KBM-7 (cell line): ENCODE measurements at regions not wholly inside any gene's neighbourhood (a gene's known extent, or its start where the extent isn't known, plus 50 kb on each side); places are given as distances from the start of the nearest gene placed in this dataset.
A peak's percentile ranks its signal among the peaks of the same experiment; 100 is the strongest.

Experiments
- DNase-seq: peaks from one replicate; pipeline ENCODE4 v3.0.0-alpha.2; 2015
- in situ Hi-C: fragments of 300-500 bp; cut with MboI; formaldehyde crosslinking; loops from 2 replicates; pipeline ENCODE4 v1.14.3; 2020; ENCODE audit warnings: low sequenced_read_pairs, low pct_unique_long_range_greater_than_20kb, mixed read lengths

DNA sequence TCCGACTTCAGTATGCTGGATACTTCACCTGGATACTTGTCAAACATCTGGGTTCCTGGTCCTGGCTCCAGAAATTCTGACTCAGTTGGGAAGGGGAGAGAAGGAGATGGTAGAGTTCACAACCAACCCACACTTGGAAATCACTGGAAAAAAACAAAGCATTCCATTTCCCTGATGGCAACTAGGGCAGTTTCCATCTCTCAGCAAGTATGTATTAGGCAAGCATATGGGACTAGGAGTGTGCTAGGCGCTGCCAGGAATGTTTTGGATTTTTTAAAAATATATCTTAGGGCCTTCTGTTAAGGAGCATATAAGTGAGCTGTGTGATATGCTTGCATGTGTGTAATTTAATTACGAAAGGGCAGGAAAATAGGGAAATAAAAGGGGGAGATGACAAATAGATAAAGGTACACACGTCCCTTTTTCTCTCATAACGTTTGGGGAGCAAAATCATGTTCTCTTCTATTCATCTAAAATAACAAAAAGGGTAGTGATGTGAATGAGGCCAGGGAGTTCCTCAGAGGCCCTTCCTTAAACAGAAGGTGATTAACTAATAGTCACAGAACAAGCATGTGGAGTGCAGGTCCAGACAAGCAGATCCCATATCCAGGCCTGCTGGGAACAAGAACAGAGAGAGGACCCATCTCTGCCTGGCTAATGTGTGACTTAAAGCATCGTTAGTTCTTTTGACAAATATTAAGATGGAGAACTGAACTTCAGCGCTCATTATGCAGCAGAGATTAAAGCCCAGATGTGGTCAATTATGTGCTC lies 64.5 kb upstream of the NFE2L3 start:
- in situ Hi-C loops, result loop anchor here (25.0 kb wide), 1 partner anchor 275 kb away; no protein-coding TSS in a partner anchor
- no peak for DNase-seq

DNA sequence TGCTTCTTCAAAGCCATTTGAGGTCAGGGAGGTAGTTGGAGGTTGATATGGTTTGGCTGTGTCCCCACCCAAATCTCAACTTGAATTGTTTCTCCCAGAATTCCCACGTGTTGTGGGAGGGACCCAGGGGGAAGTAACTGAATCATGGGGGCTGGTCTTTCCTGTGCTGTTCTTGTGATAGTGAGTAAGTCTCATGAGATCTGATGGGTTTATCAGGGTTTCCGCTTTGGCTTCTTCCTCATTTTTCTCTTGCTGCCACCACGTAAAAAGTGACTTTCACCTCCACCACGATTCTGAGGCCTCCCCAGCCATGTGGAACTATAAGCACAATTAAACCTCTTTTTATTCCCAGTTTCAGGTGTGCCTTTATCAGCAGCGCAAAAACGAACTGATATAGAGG lies 62.5 kb upstream of the NFE2L3 start:
- peak; percentile 91 for DNase-seq
- in situ Hi-C loops, result loop anchor here (25.0 kb wide), 1 partner anchor 273 kb away; no protein-coding TSS in a partner anchor

DNA sequence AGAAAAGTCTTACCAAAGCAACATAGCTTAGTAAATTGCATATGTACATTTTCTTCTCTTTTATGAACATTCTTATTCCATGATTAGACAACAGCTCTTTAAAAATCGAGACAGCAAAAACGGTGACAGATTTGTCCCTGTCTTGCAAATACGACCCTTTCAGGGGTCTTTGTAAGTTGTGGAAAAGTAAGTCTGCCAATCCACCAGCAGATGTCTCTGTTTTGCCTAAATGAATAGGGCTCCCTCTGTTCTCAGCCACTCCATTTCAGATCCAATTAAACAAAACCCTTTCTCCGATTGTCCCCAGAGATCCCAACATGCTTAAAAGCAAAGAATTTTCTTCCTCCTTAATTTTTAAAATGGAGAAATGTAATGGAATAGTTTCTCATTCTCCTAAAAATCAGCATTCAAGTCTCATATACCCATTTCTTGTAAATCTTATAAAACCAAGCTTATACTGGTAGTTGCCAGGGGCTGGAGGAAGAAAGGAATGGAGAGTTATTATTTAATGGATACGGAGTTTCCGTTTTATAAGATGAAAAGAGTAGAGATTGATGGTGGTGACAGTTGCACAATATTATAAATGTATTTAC lies 61.0 kb upstream of the NFE2L3 start:
- peak; percentile 77 for DNase-seq

DNA sequence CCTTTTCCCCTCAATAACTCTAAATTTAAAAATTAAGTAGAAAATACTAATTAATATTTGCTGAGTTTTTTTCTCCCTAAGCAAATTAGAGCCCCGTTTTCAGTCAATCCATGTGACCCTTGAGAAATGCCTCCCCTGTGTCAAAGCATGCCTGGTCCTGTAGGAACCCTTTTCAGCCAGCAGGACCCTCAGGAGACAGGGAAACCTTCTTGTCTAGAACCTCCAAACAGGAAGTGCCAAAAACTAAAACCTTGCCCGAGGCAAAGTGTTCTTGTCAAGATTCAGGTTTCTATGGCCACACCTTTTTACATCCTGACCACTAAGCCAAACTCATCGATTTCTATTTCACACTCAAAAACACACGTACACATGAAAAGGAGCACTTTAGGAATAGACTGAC lies 60.1 kb upstream of the NFE2L3 start:
- in situ Hi-C loops, result loop anchor here (25.0 kb wide), 1 partner anchor 270 kb away; no protein-coding TSS in a partner anchor
- peak; percentile 65 for DNase-seq

More for the DNA sequence above, 61.0 kb upstream of the NFE2L3 start:
- in situ Hi-C loops, result loop anchor here (25.0 kb wide), 1 partner anchor 271 kb away; no protein-coding TSS in a partner anchor

DNA sequence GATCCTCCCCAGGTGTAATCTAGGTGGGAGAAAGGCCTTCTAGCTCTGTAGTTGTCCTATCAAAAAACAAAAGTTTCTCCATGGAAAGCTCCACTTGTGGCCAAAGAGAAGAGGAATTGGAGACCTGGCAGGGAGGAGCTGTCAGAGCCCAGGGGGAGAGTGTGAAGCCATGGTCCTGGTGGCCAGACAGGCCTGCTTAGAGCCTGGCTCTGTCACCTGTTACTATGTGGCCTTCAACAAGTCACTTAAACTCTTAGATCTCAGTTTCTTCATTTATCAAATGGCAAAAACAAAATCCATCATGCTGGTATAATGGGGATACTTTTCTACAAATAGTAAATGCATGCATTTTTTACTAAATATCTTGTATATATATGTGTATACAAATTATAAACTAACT lies 59.0 kb upstream of the NFE2L3 start:
- DNase-seq, result no peak
- in situ Hi-C loops, result loop anchor here (25.0 kb wide), 1 partner anchor 269 kb away; no protein-coding TSS in a partner anchor

DNA sequence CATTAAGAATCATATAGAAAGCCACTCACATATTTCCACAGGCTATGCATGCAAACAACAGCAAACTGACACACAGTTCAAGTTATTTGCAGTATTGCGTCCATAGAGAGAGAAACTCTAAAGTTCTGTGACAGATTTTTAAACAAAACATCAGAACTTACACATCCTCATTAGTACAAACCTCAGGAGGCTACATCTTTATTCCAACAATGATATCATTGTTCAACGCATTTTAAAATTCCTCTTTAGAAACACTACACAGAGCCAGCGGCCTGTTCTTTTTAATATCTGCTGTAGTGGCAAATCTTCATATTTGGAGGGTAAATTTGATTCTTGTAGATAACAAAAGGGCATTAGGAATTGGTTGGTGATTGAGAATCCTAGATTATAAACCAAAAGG lies 55.9 kb upstream of the NFE2L3 start:
- DNase-seq, result no peak
- in situ Hi-C loops, result loop anchor here (25.0 kb wide), 1 partner anchor 266 kb away; no protein-coding TSS in a partner anchor

DNA sequence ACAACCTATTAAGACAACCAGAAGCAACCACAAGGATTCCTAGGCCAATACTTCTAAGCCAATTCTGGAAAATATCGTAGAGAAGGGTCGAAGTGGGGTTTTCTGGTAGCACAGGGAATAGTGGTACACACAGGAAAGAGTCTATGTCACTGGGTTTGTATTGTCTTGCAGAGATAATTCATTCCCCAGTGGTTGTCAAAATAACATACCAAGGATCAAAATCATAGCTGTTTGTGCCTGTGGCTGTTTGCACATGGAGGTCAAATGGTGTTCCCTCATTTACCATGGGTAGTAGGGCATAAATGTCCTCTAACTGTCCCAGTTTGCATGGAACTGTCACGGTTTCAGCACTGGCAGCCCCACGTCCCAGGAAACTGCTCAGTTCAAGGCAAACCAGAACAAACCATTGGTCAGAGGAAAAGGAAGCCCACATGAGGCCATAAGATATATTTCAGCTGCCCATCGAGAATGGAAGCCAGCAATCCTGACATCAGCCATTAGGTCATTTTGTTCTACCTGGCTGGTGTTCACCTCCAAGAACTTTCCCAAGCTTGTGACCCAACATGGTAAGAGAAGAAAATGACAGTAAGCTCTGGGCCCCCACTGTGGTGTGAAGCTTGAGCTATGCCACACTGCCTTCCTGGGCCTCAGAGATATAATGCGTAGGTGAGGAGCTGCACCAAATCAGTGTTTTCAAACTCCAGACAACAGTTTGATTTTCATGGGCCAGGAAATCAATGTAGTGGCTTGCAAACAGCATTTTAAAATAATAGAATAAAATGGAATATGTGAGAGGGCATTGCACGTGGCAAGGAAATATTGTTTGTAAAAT lies 53.9 kb upstream of the NFE2L3 start:
- no peak for DNase-seq
- in situ Hi-C loops, result loop anchor here (25.0 kb wide), 1 partner anchor 264 kb away; no protein-coding TSS in a partner anchor

DNA sequence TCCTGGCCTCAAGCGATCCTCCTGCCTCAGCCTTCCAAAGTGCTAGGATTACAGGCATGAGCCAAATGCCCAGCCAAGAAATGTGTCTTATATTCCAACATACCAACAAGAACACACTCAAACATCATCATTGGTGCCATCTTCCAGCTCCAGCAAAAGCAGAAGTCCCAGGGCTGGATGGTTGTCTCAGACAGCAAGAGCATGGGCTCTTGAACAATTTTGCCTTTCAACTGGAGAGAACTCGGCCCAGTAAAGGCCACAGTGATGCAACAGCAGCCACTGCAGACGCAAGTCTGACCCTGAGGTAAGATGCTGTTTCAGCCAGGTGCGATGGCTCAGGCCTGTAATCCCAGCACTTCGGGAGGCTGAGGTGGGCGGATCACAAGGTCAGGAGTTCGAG lies 52.8 kb upstream of the NFE2L3 start:
- no peak for DNase-seq

DNA sequence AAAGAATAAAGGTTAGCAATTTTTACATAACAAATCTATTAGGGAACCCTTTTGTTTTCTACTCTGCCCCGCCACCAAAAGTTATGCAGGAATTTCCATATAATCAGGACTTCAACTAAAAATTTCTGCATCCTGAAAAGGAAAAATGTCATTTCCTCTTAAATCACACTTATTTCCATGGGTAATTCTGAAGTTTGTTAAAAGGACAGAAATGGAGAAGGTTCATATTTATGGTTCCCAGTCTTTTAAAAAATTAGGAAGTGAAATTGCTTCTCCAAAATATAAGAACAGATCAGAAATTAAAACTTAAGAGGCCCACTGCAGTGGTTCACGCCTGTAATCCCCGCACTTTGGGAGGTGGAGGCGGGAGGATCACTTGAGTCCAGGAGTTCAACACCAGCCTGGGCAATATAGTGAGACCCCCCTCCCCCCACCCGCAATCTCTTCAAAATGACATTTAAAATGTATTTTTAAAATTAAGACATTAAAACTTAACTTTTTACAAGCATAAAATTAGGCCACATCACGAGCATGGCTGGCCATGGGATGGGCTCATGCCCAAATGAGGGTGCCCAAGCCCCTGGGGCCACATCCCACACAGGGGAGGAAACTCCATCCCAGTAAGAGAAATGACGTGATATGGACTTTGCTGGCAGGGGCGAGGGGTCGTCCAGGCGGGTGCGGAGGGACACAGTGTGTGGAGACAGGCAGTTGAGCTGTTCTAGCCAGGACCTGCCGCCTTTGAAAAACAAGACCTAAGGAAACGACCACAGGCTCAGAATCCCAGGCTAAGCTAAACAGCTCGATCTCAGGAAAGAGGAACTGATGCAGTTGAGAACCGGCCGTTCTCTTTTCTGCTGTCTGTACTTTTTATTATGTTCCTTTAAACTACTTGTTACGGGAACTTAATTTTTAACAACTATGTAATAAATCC lies 51.3 kb upstream of the NFE2L3 start:
- in situ Hi-C loops, result no loop called here
- DNase-seq, result peak; percentile 83

More for the DNA sequence above, 52.8 kb upstream of the NFE2L3 start:
- in situ Hi-C loops, result loop anchor here (25.0 kb wide), 1 partner anchor 263 kb away; no protein-coding TSS in a partner anchor

DNA sequence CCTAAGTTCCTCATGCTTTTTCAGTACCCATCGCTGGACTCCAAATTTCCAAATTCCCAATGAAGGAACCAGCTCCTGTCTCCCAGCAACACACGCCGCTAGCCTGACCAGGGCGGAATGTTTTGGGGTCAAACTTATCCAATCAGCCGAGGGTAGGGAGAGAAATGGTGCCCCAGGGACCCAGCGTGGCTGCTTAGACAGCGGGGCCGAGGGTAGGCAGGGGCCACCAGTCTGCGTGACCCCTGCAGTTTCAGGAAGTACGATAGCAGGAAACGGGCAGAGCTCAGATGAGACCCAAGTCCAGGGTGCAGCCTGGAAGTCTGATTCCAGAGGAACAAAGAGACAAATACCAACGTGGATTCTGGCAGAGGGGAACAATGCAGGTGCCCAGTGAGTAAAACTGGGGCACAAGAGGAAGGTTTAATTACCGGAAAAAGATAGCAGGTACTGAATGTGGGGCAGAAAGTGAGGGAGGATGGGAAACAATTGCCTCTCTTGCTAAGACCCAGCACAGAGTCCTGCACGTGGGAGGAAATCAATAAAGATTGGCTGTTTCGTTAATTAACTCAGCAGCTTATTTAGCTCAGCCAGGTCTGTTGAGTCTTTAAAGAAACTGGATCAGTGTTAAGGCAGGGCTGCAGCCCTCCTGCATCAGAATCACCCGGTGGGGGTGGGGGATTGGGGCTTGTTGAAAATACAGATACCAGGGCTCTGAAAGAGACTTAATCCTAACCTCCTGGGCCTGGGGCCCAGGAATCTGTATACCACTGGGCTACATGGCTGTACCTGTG lies 50.4 kb upstream of the NFE2L3 start:
- in situ Hi-C loops, result no loop called here
- DNase-seq, result peak; percentile 87

DNA sequence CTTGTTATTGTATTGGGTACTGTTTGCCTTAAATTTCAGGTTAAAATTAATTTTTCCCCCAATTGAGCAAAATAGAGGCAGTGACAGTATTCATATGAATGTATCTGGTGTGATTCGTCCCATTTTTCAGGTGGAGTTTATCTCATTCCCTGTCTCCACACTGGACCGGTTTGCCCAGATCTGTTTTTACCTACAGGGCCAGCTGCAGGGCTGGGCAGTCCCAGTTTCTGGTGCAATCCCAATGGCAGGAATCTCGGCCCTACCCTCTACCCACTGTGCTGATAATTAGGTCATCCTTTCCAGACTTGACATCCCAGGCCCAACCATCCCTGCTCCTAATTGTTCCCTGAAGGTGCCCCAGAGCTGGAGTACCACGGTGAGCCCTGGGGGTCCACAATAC lies 49.8 kb upstream of the NFE2L3 start:
- in situ Hi-C loops, result no loop called here
- no peak for DNase-seq
